Activated CD4-positive, alpha-beta memory T cell treated with anti-CD3 and anti-CD28 coated beads for 36 hours (primary cell): ENCODE measurements at regions not wholly inside any gene's neighbourhood (a gene's known extent, or its start where the extent isn't known, plus 50 kb on each side); places are given as distances from the start of the nearest gene placed in this dataset.
"Not testable (repeated sequence)": the region's sequence is repeated elsewhere in the genome, so short reads cannot be mapped to it uniquely, and the experiment has no call there.

Experiments
- CTCF ChIA-PET: fragments of 350-600 bp; sonication (Branson Sonifier 250); formaldehyde crosslinking; loops from one replicate; lab custom pipeline; 2021; ENCODE audit warnings: antibody characterized with exemption, inconsistent platforms; lab: Charles Lee
- POLR2A ChIA-PET: fragments of 350-600 bp; sonication (Branson Sonifier 250); formaldehyde crosslinking; loops from one replicate; lab custom pipeline; 2021; ENCODE audit warnings: antibody characterized with exemption; lab: Charles Lee
- DNase-seq: peaks from one replicate; pipeline ENCODE4 v3.0.0-alpha.2; 2020
- H3K27ac Mint-ChIP-seq: one replicate; pipeline ENCODE4 v1.8.0; 2021; ENCODE audit warnings: mixed read lengths
- H3K27me3 Mint-ChIP-seq: one replicate; pipeline ENCODE4 v1.8.0; 2021; ENCODE audit warnings: mixed read lengths
- H3K36me3 Mint-ChIP-seq: one replicate; pipeline ENCODE4 v1.8.0; 2021; ENCODE audit warnings: mixed read lengths
- H3K4me1 Mint-ChIP-seq: one replicate; pipeline ENCODE4 v1.8.0; 2021; ENCODE audit warnings: low read depth, mixed read lengths
- H3K4me3 Mint-ChIP-seq: one replicate; pipeline ENCODE4 v1.8.0; 2021; ENCODE audit warnings: mild to moderate bottlenecking, mixed read lengths
- H3K9me3 Mint-ChIP-seq: one replicate; pipeline ENCODE4 v1.8.0; 2021; ENCODE audit warnings: mixed read lengths
- intact Hi-C: fragments of 100-400 bp; cut with micrococcal nuclease; formaldehyde crosslinking; loops from one replicate; pipeline ENCODE4 v1.15.1; 2023

DNA sequence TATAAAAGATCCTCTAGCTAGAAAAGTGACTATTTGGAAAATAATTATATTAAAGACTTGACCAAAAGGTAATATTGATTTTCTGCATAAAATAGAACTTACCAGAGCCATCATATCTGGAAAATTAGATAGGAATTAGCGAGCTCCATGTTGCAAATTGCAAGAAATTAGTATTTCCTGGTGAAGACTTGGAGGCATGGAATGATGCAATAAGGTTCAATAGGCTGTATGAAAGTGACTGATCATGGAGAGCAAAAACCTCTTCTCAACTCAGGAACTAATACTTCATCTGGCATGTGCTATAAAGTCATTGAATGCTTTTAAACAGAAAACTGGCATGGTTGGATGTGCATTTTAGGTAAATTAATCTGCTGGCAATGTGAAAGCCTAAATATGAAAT lies 66.3 kb upstream of the UFM1 start:
- POLR2A ChIA-PET, result no interaction called here
- Mint-ChIP-seq H3K27me3 (no peaks in the 10 kb centered on the region), H3K9me3 (peaks cover 23% of the 10 kb centered on the region), H3K27ac (no peak overlapping the region), H3K4me1 (no peaks in the 10 kb centered on the region), H3K36me3 (peaks cover 4% of the 10 kb centered on the region), H3K4me3 (no peak overlapping the region)
- no peak for DNase-seq
- intact Hi-C loops, result no loop called here
- CTCF ChIA-PET, result no interaction called here

DNA sequence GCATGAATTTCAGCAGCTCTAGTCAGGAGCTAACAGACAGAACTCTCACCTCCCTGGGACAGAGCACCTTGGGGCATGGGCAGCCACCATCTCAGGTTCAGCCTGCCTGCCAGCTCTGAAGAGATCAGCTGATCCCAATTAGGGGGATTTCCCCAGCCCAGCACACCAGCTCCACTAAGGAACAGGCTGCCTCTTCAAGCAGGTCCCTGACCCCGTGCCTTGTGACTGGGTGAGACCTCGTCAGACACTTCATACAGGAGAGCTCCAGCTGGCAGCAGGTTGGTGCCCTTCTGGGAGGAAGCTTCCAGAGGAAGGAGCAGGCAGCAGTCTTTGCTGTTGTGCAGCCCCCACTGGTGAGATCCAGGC lies 84.5 kb upstream of the UFM1 start:
- no peaks in the 10 kb centered on the region for H3K27me3 Mint-ChIP-seq
- H3K36me3 Mint-ChIP-seq, result no peaks in the 10 kb centered on the region
- H3K27ac Mint-ChIP-seq, result no peak overlapping the region
- H3K4me1 Mint-ChIP-seq, result no peaks in the 10 kb centered on the region
- peaks cover 18% of the 10 kb centered on the region for H3K9me3 Mint-ChIP-seq
- ChIA-PET POLR2A (no interaction called here), CTCF (no interaction called here)
- no peak overlapping the region for H3K4me3 Mint-ChIP-seq
- intact Hi-C loops, result no loop called here
- no peak for DNase-seq

GRCh38 chr13:38264363-38265131 lies 85.1 kb upstream of the UFM1 start:
- intact Hi-C loops, result no loop called here
- Mint-ChIP-seq H3K36me3 (no peaks in the 10 kb centered on the region), H3K4me3 (no peak overlapping the region), H3K4me1 (no peaks in the 10 kb centered on the region), H3K9me3 (peaks cover 14% of the 10 kb centered on the region), H3K27ac (no peak overlapping the region), H3K27me3 (no peaks in the 10 kb centered on the region)
- ChIA-PET POLR2A (no interaction called here), CTCF (no interaction called here)
- no peak for DNase-seq

- intact Hi-C loops, result no loop called here
- ChIA-PET CTCF (no interaction called here), POLR2A (no interaction called here)
- Mint-ChIP-seq H3K4me1 (no peaks in the 10 kb centered on the region), H3K4me3 (no peak overlapping the region), H3K27me3 (no peaks in the 10 kb centered on the region), H3K9me3 (peaks cover 13% of the 10 kb centered on the region), H3K36me3 (no peaks in the 10 kb centered on the region), H3K27ac (no peak overlapping the region)
- no peak for DNase-seq
Measured at GRCh38 chr13:38262211-38262610, 87.4 kb upstream of the UFM1 start.

DNA sequence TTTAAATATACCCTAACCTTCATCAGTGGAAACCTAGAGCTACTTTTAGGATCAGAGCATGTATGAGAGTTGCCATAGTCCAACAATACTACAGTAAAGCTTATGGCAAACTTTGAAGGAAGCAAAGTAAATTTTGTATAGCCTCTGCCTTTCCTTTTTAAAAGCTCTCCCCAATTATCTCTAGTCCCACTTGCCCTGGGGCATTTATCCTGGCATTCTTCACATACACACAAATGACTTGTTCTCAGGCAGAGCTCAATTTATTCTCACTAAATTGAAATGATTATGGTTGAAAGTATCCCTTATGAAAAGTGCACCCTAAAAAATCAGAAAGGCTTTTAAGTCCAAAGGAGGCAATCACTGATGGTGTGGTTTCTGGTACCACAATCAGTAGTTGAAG lies 94.1 kb upstream of the UFM1 start:
- DNase-seq, result no peak
- no peak overlapping the region for H3K4me3 Mint-ChIP-seq
- H3K27me3 Mint-ChIP-seq, result no peaks in the 10 kb centered on the region
- ChIA-PET POLR2A (no interaction called here), CTCF (no interaction called here)
- no peaks in the 10 kb centered on the region for H3K36me3 Mint-ChIP-seq
- no peak overlapping the region for H3K27ac Mint-ChIP-seq
- intact Hi-C loops, result no loop called here
- peaks cover 2% of the 10 kb centered on the region for H3K9me3 Mint-ChIP-seq
- H3K4me1 Mint-ChIP-seq, result no peaks in the 10 kb centered on the region

DNA sequence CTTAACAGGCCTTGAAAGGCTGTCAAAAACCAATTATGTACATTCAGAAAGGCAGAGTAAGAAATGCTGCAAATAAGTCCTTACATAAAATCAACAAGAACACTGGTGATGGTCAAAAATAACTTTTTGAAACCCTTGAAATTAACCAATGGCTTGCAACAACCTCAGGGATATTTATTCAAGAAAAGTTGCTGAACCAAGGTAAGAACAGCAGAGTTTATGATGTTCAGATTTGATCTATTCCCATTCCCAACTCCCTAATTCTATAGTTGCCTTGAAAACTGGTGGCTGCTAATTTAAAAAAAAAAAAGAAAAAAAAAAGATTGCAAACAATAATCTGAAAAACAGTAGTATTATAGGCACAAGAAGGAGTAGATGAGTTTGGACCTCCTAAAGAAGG lies 109.8 kb upstream of the UFM1 start:
- intact Hi-C loops, result no loop called here
- H3K4me3 Mint-ChIP-seq, result no peak overlapping the region
- H3K9me3 Mint-ChIP-seq, result peaks cover 8% of the 10 kb centered on the region
- POLR2A ChIA-PET, result no interaction called here
- DNase-seq, result no peak
- H3K36me3 Mint-ChIP-seq, result no peaks in the 10 kb centered on the region
- no peaks in the 10 kb centered on the region for H3K27me3 Mint-ChIP-seq
- CTCF ChIA-PET, result no interaction called here
- H3K27ac Mint-ChIP-seq, result no peak overlapping the region
- H3K4me1 Mint-ChIP-seq, result no peaks in the 10 kb centered on the region

- Mint-ChIP-seq H3K9me3 (peaks cover 16% of the 10 kb centered on the region), H3K27me3 (no peaks in the 10 kb centered on the region), H3K4me3 (no peak overlapping the region), H3K27ac (no peak overlapping the region), H3K4me1 (no peaks in the 10 kb centered on the region), H3K36me3 (peaks cover 2% of the 10 kb centered on the region)
- POLR2A ChIA-PET, result no interaction called here
- CTCF ChIA-PET, result no interaction called here
- no peak for DNase-seq
- intact Hi-C loops, result no loop called here
Measured at GRCh38 chr13:38228322-38228721, 121.3 kb upstream of the UFM1 start.

- CTCF ChIA-PET, result no interaction called here
- intact Hi-C loops, result no loop called here
- Mint-ChIP-seq H3K27me3 (no peaks in the 10 kb centered on the region), H3K9me3 (no peaks in the 10 kb centered on the region), H3K4me1 (no peaks in the 10 kb centered on the region), H3K4me3 (no peak overlapping the region), H3K27ac (no peak overlapping the region), H3K36me3 (no peaks in the 10 kb centered on the region)
- POLR2A ChIA-PET, result no interaction called here
- no peak for DNase-seq
Measured at GRCh38 chr13:38226496-38226895, 123.2 kb upstream of the UFM1 start.

- Mint-ChIP-seq H3K36me3 (no peaks in the 10 kb centered on the region), H3K27ac (no peak overlapping the region), H3K4me3 (no peak overlapping the region), H3K4me1 (no peaks in the 10 kb centered on the region), H3K27me3 (no peaks in the 10 kb centered on the region), H3K9me3 (no peaks in the 10 kb centered on the region)
- ChIA-PET POLR2A (no interaction called here), CTCF (no interaction called here)
- intact Hi-C loops, result no loop called here
- DNase-seq, result no peak
Measured at GRCh38 chr13:38223089-38223488, 126.6 kb upstream of the UFM1 start.

DNA sequence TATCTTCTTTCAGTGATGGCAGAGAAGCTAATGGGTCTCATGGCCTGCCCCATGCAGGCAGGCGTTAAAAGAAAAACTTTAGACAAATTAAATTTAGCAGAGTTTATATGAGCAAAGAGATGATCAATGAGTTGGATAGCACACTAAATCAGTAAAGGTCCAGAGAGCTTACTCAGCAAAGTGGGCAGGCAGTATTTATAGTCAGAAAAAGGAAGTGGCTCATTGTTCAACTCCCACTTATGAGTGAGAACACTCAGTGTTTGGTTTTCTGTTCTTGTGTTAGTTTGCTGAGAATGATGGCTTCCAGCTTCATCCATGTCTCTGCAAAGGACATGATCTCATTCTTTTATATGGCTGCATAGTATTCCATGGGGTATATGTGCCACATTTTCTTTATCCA lies 128.5 kb upstream of the UFM1 start:
- H3K36me3 Mint-ChIP-seq, H3K9me3 Mint-ChIP-seq, intact Hi-C loops, H3K4me1 Mint-ChIP-seq, H3K4me3 Mint-ChIP-seq, CTCF ChIA-PET, H3K27ac Mint-ChIP-seq, H3K27me3 Mint-ChIP-seq, POLR2A ChIA-PET, DNase-seq: not testable (repeated sequence)

DNA sequence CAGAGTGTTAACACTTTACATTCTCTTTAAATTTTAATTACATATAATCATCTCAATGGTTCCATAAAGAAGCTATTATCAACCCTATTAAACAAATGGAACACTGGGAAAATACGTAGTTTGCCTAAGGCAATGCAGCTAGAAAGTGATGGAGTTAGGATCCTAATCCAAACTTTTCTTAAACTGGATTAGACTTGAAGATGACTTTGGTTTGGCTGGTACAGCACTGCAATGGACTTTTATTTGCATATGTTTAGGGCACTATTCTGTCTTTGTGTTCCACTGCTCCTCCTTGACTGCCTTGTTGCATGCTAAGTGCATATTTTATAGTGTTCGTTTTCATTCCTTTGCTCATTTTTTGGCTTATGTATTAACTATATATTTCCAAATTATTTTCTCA lies 133.5 kb upstream of the UFM1 start:
- CTCF ChIA-PET, result no interaction called here
- H3K4me1 Mint-ChIP-seq, result no peaks in the 10 kb centered on the region
- DNase-seq, result no peak
- intact Hi-C loops, result no loop called here
- POLR2A ChIA-PET, result no interaction called here
- H3K9me3 Mint-ChIP-seq, result peaks cover 16% of the 10 kb centered on the region
- H3K27me3 Mint-ChIP-seq, result no peaks in the 10 kb centered on the region
- H3K4me3 Mint-ChIP-seq, result no peak overlapping the region
- H3K27ac Mint-ChIP-seq, result no peak overlapping the region
- H3K36me3 Mint-ChIP-seq, result no peaks in the 10 kb centered on the region

DNA sequence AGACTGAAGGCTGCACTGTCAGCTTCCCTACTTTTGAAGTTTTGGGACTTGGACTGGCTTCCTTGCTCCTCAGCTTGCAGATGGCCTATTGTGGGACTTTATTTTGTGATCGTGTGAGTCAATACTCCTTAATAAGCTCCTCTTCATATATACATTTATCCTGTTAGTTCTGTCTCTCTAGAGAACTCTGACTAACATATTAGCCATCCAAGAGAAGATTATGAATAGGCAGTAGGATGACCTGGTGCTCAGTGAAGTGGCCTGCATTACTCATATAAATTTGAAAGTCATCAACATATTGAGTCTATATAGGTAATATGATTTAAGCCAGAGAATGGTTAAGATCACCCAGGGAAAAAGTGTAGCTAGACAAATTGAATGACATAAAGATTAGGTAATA lies 136.3 kb upstream of the UFM1 start:
- ChIA-PET CTCF (no interaction called here), POLR2A (no interaction called here)
- H3K36me3 Mint-ChIP-seq, result no peaks in the 10 kb centered on the region
- H3K4me1 Mint-ChIP-seq, result peaks cover 4% of the 10 kb centered on the region
- H3K4me3 Mint-ChIP-seq, result no peak overlapping the region
- intact Hi-C loops, result no loop called here
- no peak overlapping the region for H3K27ac Mint-ChIP-seq
- H3K27me3 Mint-ChIP-seq, result no peaks in the 10 kb centered on the region
- no peak for DNase-seq
- peaks cover 27% of the 10 kb centered on the region for H3K9me3 Mint-ChIP-seq

GRCh38 chr13:38210928-38211596 lies 138.6 kb upstream of the UFM1 start:
- H3K27me3 Mint-ChIP-seq, result no peaks in the 10 kb centered on the region
- H3K27ac Mint-ChIP-seq, result no peak overlapping the region
- peaks cover 4% of the 10 kb centered on the region for H3K4me1 Mint-ChIP-seq
- no peaks in the 10 kb centered on the region for H3K36me3 Mint-ChIP-seq
- H3K4me3 Mint-ChIP-seq, result no peak overlapping the region
- no peak for DNase-seq
- POLR2A ChIA-PET, result no interaction called here
- CTCF ChIA-PET, result interaction anchor here (0.6 kb wide), 1 partner anchor 994 kb away, joined by 3 read pairs; no protein-coding TSS in a partner anchor
- H3K9me3 Mint-ChIP-seq, result peaks cover 27% of the 10 kb centered on the region
- intact Hi-C loops, result no loop called here
